HUES48 (cell line): ENCODE measurements at regions not wholly inside any gene's neighbourhood (a gene's known extent, or its start where the extent isn't known, plus 50 kb on each side); places are given as distances from the start of the nearest gene placed in this dataset.

Source experiments
- H3K27ac ChIP-seq: one replicate; pipeline ENCODE4 v1.7.0; 2013; ENCODE audit warnings: low read depth, low read length, inconsistent platforms
- H3K27me3 ChIP-seq: 2 replicates; pipeline ENCODE4 v1.6.1; 2013; ENCODE audit warnings: mild to moderate bottlenecking, low read length; ENCODE audit not compliant: control insufficient read depth, insufficient read depth
- H3K36me3 ChIP-seq: 2 replicates; pipeline ENCODE4 v1.6.1; 2013; ENCODE audit warnings: low read length; ENCODE audit not compliant: control insufficient read depth, insufficient read depth
- H3K4me1 ChIP-seq: 2 replicates; pipeline ENCODE4 v1.6.1; 2013; ENCODE audit warnings: mild to moderate bottlenecking, low read length; ENCODE audit not compliant: control insufficient read depth, insufficient read depth
- H3K4me3 ChIP-seq: 2 replicates; pipeline ENCODE4 v1.5.1; 2013; ENCODE audit warnings: mild to moderate bottlenecking, low read depth, low read length
- H3K9ac ChIP-seq: 2 replicates; pipeline ENCODE4 v1.6.1; 2013; ENCODE audit warnings: mild to moderate bottlenecking, low read depth, low read length, moderate library complexity
- H3K9me3 ChIP-seq: 2 replicates; pipeline ENCODE4 v1.6.1; 2013; ENCODE audit warnings: low read length; ENCODE audit not compliant: control insufficient read depth, insufficient read depth

GRCh38 chr16:86166414-86166813 lies 267.5 kb downstream of the IRF8 start:
- H3K9me3 ChIP-seq = peaks cover 5% of the 10 kb centered on the region
- H3K9ac ChIP-seq = no peak overlapping the region
- no peaks in the 10 kb centered on the region for H3K27me3 ChIP-seq
- no peaks in the 10 kb centered on the region for H3K4me1 ChIP-seq
- no peak overlapping the region for H3K4me3 ChIP-seq
- H3K27ac ChIP-seq = no peak overlapping the region
- no peaks in the 10 kb centered on the region for H3K36me3 ChIP-seq

DNA sequence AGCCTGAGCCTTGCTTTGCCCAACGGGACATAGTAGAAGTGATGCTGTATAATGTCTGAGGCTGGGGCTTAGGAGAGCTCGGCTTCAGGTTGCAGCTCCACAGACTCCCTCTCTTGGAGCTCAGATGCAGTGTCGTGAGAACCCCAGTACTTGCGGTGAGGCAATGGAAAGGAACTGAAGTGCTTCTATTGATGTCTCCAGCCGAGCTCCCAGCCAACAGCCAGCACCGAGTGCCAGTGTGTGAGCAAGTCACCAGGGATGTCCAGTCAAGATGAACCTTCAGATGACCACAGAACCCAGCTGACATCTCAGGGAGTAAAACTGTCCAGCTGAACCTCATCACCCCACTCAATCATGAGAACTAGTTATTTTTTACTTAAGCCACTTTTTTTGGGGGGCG lies 268.1 kb downstream of the IRF8 start:
- no peaks in the 10 kb centered on the region for H3K4me1 ChIP-seq
- no peak overlapping the region for H3K9ac ChIP-seq
- no peak overlapping the region for H3K27ac ChIP-seq
- no peak overlapping the region for H3K4me3 ChIP-seq
- H3K36me3 ChIP-seq = no peaks in the 10 kb centered on the region
- H3K9me3 ChIP-seq = peaks cover 5% of the 10 kb centered on the region
- H3K27me3 ChIP-seq = no peaks in the 10 kb centered on the region

DNA sequence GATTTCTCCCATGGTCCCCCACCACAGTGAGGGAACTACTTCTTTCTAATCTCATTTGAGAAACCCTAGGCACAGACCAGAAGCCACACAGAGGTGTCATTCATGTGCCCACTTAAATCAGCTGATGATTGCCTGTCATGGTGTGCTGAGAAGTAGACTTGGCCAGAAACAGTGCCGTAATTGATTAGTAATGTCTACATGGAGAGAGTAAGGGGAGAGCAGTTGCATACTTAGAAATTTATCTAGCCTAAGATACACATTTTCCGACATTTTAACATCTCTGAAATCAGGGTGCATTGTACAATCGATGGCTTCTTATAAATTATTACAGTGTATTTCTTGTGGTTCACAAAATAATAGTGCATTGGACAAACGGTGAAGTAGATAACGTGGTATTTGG lies 271.8 kb downstream of the IRF8 start:
- Histone ChIP-seq H3K36me3 (no peaks in the 10 kb centered on the region), H3K27ac (no peak overlapping the region), H3K27me3 (no peaks in the 10 kb centered on the region)

DNA sequence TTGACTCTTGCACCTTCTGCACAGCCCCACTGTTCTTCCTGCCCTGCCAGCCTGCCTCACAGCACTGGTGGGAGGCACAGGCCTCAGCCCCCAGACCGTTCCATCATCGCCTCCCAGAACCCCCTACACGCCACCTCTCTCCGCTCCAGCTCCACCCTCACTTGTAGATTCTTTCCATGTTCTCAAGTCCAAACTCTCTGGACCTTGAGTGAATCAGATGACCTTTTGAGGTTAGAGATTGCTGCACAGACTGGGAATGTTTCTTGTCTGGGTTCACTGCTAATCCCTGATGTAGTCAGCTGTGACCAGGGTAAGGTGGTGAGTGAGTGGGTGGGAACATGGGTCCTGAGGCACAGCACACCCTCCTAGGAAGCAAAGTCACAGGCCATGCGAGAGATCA lies 272.4 kb downstream of the IRF8 start:
- Histone ChIP-seq H3K9me3 (peaks cover 5% of the 10 kb centered on the region; the same call in 1 of the 2 replicates), H3K36me3 (no peaks in the 10 kb centered on the region), H3K9ac (no peak overlapping the region), H3K4me3 (no peak overlapping the region), H3K4me1 (no peaks in the 10 kb centered on the region), H3K27me3 (no peaks in the 10 kb centered on the region), H3K27ac (no peak overlapping the region)

More for the DNA sequence above, 271.8 kb downstream of the IRF8 start:
- peaks cover 5% of the 10 kb centered on the region for H3K9me3 ChIP-seq
- no peak overlapping the region for H3K4me3 ChIP-seq
- H3K4me1 ChIP-seq = no peaks in the 10 kb centered on the region
- H3K9ac ChIP-seq = no peak overlapping the region

DNA sequence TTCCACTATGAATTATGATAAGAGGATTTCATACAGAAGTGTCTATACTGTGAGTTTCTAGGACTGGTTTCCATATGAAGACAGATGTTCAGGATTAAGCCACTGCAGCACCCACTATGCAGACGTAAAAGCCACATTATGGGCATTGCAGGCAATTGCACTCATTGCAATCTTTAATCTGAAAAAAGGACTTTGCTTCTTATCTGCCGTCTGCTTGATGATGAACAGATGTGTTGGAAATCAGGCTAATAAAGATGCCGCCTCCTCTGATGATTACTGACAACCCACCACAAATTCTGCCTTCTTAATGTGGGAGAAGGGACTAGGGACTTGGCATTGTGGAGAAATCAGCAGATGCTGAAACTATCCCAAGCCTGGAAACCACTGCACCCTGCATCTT lies 276.9 kb downstream of the IRF8 start:
- Histone ChIP-seq H3K4me3 (no peak overlapping the region), H3K9ac (no peak overlapping the region), H3K27me3 (no peaks in the 10 kb centered on the region), H3K36me3 (no peaks in the 10 kb centered on the region), H3K4me1 (no peaks in the 10 kb centered on the region), H3K27ac (no peak overlapping the region), H3K9me3 (no peaks in the 10 kb centered on the region; the same call in 1 of the 2 replicates)

- Histone ChIP-seq H3K4me1 (no peaks in the 10 kb centered on the region), H3K27ac (no peak overlapping the region), H3K36me3 (no peaks in the 10 kb centered on the region), H3K9me3 (no peaks in the 10 kb centered on the region; the same call in 1 of the 2 replicates), H3K27me3 (no peaks in the 10 kb centered on the region), H3K4me3 (no peak overlapping the region), H3K9ac (no peak overlapping the region)
Measured at GRCh38 chr16:86176462-86176861, 277.5 kb downstream of the IRF8 start.

DNA sequence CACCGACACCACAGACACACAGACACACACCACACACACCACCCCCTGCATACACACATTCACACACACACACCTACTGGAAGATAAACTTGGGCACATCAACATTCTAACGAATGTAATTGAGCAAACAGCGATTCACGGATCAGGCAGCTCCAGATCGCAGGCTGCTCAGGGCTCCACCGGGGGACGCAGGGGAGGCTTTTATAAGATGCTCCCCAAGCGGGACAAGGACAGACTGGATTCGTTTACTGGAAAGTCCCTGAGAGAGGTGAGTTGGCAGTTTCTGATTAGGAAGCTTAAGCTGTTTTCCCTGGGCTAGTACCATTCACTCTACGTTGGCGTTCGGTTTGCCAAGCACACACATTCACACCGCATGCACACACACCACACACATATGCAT lies 281.3 kb downstream of the IRF8 start:
- no peaks in the 10 kb centered on the region for H3K27me3 ChIP-seq
- H3K36me3 ChIP-seq = no peaks in the 10 kb centered on the region
- H3K9ac ChIP-seq = no peak overlapping the region
- H3K4me3 ChIP-seq = no peak overlapping the region
- H3K4me1 ChIP-seq = no peaks in the 10 kb centered on the region
- H3K27ac ChIP-seq = no peak overlapping the region
- no peaks in the 10 kb centered on the region; the same call in 1 of the 2 replicates for H3K9me3 ChIP-seq

GRCh38 chr16:86180780-86181179 lies 281.8 kb downstream of the IRF8 start:
- Histone ChIP-seq H3K4me1 (no peaks in the 10 kb centered on the region), H3K27me3 (no peaks in the 10 kb centered on the region), H3K9ac (no peak overlapping the region), H3K36me3 (no peaks in the 10 kb centered on the region), H3K4me3 (no peak overlapping the region), H3K9me3 (no peaks in the 10 kb centered on the region; the same call in 1 of the 2 replicates), H3K27ac (no peak overlapping the region)

- H3K27me3 ChIP-seq = no peaks in the 10 kb centered on the region
- H3K9me3 ChIP-seq = no peaks in the 10 kb centered on the region; the same call in 1 of the 2 replicates
- H3K9ac ChIP-seq = no peak overlapping the region
- no peak overlapping the region for H3K27ac ChIP-seq
- no peaks in the 10 kb centered on the region for H3K4me1 ChIP-seq
- H3K36me3 ChIP-seq = no peaks in the 10 kb centered on the region
- no peak overlapping the region for H3K4me3 ChIP-seq
Measured at GRCh38 chr16:86181526-86181925, 282.6 kb downstream of the IRF8 start.

- Histone ChIP-seq H3K9me3 (no peaks in the 10 kb centered on the region), H3K27ac (no peak overlapping the region), H3K4me1 (no peaks in the 10 kb centered on the region), H3K4me3 (no peak overlapping the region), H3K9ac (no peak overlapping the region), H3K27me3 (no peaks in the 10 kb centered on the region), H3K36me3 (no peaks in the 10 kb centered on the region)
Measured at GRCh38 chr16:86184185-86184584, 285.2 kb downstream of the IRF8 start.

DNA sequence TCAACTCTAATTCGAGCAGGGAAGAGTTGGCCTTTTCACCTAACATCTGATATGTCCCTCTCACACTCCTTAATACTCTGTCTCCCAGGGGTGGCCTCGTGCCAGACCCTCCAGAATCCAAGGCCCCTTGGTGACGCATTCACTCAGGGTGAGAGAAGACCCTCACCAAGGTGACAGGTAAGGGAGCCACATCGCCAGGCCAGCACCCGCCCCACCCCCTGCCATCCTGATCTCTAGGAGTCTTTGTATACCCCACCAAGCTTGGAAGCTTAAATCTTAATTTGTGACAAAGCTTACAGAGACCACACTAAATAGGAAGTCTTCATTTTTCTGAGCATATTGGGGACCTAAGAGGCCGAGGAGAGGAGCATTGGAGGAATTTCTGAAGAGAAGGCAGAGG lies 286.1 kb downstream of the IRF8 start:
- Histone ChIP-seq H3K27ac (no peak overlapping the region), H3K27me3 (no peaks in the 10 kb centered on the region), H3K36me3 (no peaks in the 10 kb centered on the region), H3K9me3 (no peaks in the 10 kb centered on the region), H3K4me1 (no peaks in the 10 kb centered on the region), H3K9ac (no peak overlapping the region), H3K4me3 (no peak overlapping the region)

DNA sequence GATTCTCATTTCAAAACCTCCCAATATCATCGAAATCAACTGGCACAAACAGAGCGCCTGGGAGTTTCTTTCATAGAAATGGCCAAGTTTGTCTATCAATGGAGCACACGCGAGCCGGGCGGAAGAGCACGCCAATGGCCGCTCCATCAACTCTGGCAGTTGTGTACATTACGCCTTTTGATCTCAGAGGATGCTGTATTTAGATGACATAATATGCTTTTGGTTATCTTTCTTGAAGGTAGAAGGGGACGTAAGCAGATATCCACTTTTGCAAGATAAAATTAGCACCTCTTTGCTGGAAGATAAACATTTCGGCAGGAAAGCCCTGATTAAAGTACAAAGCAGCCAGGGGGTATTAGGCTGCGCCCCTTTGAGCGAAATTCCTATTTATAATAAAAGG lies 287.4 kb downstream of the IRF8 start:
- H3K4me1 ChIP-seq = no peaks in the 10 kb centered on the region
- H3K36me3 ChIP-seq = no peaks in the 10 kb centered on the region
- no peak overlapping the region for H3K9ac ChIP-seq
- H3K27me3 ChIP-seq = no peaks in the 10 kb centered on the region
- H3K9me3 ChIP-seq = no peaks in the 10 kb centered on the region
- no peak overlapping the region for H3K27ac ChIP-seq
- H3K4me3 ChIP-seq = no peak overlapping the region
